Tibial nerve (tissue), 4 donors: ENCODE measurements at regions not wholly inside any gene's neighbourhood (a gene's known extent, or its start where the extent isn't known, plus 50 kb on each side); places are given as distances from the start of the nearest gene placed in this dataset.

Experiments used
- DNase-seq, 2 donors: peaks; one replicate each; pipeline ENCODE4 v3.0.0-alpha.2; 2019; ENCODE audit warnings: low spot score in 2 of 2
- H3K27ac ChIP-seq, 4 donors: fragments of 200-600 bp; sonication (generic) in 3 of 4; one replicate each; pipeline ENCODE4 v1.5.1; 2017 to 2019; ENCODE audit warnings: mild to moderate bottlenecking in 1 of 4
- H3K27me3 ChIP-seq, 2 donors: fragments of 200-600 bp; sonication (generic) in 1 of 2; one replicate each; pipeline versions ENCODE4 v1.5.1 to v1.6.0; 2017 to 2019
- H3K36me3 ChIP-seq, 3 donors: fragments of 200-600 bp; sonication (generic); one replicate each; pipeline ENCODE4 v1.5.1; 2018 to 2019
- H3K4me1 ChIP-seq, 4 donors: fragments of 200-600 bp; sonication (generic) in 3 of 4; one replicate each; pipeline ENCODE4 v1.5.1; 2017 to 2019
- H3K4me3 ChIP-seq, 4 donors: fragments of 200-600 bp; sonication (generic) in 3 of 4; one replicate each; pipeline ENCODE4 v1.5.1; 2017 to 2019; ENCODE audit warnings: mild to moderate bottlenecking in 1 of 4, moderate library complexity in 1 of 4
- H3K9me3 ChIP-seq, 4 donors: fragments of 200-600 bp; sonication (generic) in 3 of 4; one replicate each; pipeline ENCODE4 v1.5.1; 2017 to 2019
- CTCF ChIP-seq, 5 experiments: fragments of 200-600 bp in 3 of 5; fragments of 450-650 bp in 2 of 5; sonication (generic) in 3 of 5; IDR thresholded peaks; one replicate each; pipeline ENCODE4 v1.5.1; 2016 to 2019; ENCODE audit warnings: antibody characterized with exemption in 5 of 5, mild to moderate bottlenecking in 3 of 5, moderate library complexity in 2 of 5
- EP300 ChIP-seq, 2 donors: sonication (generic); formaldehyde crosslinking; IDR thresholded peaks; one replicate each; pipeline ENCODE4 v1.6.1; 2017; ENCODE audit warnings: antibody characterized with exemption in 2 of 2, mild to moderate bottlenecking in 1 of 2
- POLR2A ChIP-seq, 2 donors: fragments of 450-650 bp; IDR thresholded peaks; one replicate each; pipeline ENCODE4 v1.6.1; 2017; ENCODE audit warnings: antibody characterized with exemption in 2 of 2, mild to moderate bottlenecking in 2 of 2, moderate library complexity in 2 of 2
- WGBS, 2 donors: methylation state at CpG; one replicate each; pipeline ENCODE4 v1.1.5; 2018; 5-methylcytosine and 5-hydroxymethylcytosine counted together

GRCh38 chr14:75374911-75375310 is 52.9 kb upstream of the JDP2 start:
- TF ChIP-seq CTCF (IDR thresholded peaks at IDR 0.05) (no peak), EP300 (IDR thresholded peaks at IDR 0.05) (no peak), POLR2A (IDR thresholded peaks at IDR 0.05) (no peak)
- no peaks in the 10 kb centered on the region for H3K27me3 ChIP-seq
- no peak for DNase-seq
- no peaks in the 10 kb centered on the region for H3K36me3 ChIP-seq
- H3K9me3 ChIP-seq, result no peaks in the 10 kb centered on the region
- WGBS, 2 donors, result 83 to 90% methylated on average over 1 of the region's 1 CpG
- H3K4me3 ChIP-seq, result no peak overlapping the region
- no peak overlapping the region for H3K27ac ChIP-seq
- H3K4me1 ChIP-seq, result peaks cover 0 to 17% (median under 1%) of the 10 kb centered on the region in 4 donors

- TF ChIP-seq POLR2A (IDR thresholded peaks at IDR 0.05) (no peak), CTCF (IDR thresholded peaks at IDR 0.05) (no peak)
- WGBS, 2 donors, result 93% methylated on average over 3 of the region's 3 CpGs
- Histone ChIP-seq H3K4me1 (peaks cover 0 to 26% (median 9%) of the 10 kb centered on the region in 4 donors), H3K27ac (no peak overlapping the region), H3K9me3 (no peaks in the 10 kb centered on the region), H3K4me3 (no peak overlapping the region), H3K36me3 (no peaks in the 10 kb centered on the region), H3K27me3 (no peaks in the 10 kb centered on the region)
- no peak for DNase-seq
These were observed 51.8 kb upstream of the JDP2 start for GRCh38 chr14:75375983-75376382.
